ENCODE measurements at regions not wholly inside any gene's neighbourhood (a gene's known extent, or its start where the extent isn't known, plus 50 kb on each side); places are given as distances from the start of the nearest gene placed in this dataset.

GRCh38 chrX:23505531-23506303 lies 161.6 kb upstream of the PRDX4 start:
- no peak for TF ChIP-seq POLR2AphosphoS5 (IDR thresholded peaks at IDR 0.05; ENCODE audit: low read depth, low read length)
- no peak for TF ChIP-seq CTCF (IDR thresholded peaks at IDR 0.05)
- no peak for TF ChIP-seq SIN3A (IDR thresholded peaks at IDR 0.05; ENCODE audit: borderline replicate concordance, insufficient read depth, low read depth, low read length)
- no peak for TF ChIP-seq TCF7L2 (IDR thresholded peaks at IDR 0.05; ENCODE audit: low read depth, low read length)
- TF ChIP-seq, protein P1, sequence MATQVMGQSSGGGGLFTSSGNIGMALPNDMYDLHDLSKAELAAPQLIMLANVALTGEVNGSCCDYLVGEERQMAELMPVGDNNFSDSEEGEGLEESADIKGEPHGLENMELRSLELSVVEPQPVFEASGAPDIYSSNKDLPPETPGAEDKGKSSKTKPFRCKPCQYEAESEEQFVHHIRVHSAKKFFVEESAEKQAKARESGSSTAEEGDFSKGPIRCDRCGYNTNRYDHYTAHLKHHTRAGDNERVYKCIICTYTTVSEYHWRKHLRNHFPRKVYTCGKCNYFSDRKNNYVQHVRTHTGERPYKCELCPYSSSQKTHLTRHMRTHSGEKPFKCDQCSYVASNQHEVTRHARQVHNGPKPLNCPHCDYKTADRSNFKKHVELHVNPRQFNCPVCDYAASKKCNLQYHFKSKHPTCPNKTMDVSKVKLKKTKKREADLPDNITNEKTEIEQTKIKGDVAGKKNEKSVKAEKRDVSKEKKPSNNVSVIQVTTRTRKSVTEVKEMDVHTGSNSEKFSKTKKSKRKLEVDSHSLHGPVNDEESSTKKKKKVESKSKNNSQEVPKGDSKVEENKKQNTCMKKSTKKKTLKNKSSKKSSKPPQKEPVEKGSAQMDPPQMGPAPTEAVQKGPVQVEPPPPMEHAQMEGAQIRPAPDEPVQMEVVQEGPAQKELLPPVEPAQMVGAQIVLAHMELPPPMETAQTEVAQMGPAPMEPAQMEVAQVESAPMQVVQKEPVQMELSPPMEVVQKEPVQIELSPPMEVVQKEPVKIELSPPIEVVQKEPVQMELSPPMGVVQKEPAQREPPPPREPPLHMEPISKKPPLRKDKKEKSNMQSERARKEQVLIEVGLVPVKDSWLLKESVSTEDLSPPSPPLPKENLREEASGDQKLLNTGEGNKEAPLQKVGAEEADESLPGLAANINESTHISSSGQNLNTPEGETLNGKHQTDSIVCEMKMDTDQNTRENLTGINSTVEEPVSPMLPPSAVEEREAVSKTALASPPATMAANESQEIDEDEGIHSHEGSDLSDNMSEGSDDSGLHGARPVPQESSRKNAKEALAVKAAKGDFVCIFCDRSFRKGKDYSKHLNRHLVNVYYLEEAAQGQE (IDR thresholded peaks at IDR 0.05; ENCODE audit: insufficient read depth in 1 of 2, low read depth in 2 of 2, low read length in 1 of 2), result no peak
